Right lobe of liver (tissue), 6 donors: ENCODE measurements at regions not wholly inside any gene's neighbourhood (a gene's known extent, or its start where the extent isn't known, plus 50 kb on each side); places are given as distances from the start of the nearest gene placed in this dataset.
A peak's percentile ranks its signal among the peaks of the same experiment; 100 is the strongest.

Experiments
- ATAC-seq, 4 donors: fragments of 200-7000 bp; cut with Tn5 transposase; one replicate each; pipeline ENCODE4 v1.9.1; 2020; ENCODE audit warnings: mild to moderate bottlenecking in 4 of 4, moderate library complexity in 4 of 4
- DNase-seq, 3 donors: peaks; one replicate each; pipeline ENCODE4 v3.0.0-alpha.2; 2020
- H3K27ac ChIP-seq, 3 donors: fragments of 200-600 bp; one replicate each; pipeline ENCODE4 v1.8.0; 2022
- H3K27me3 ChIP-seq, 2 donors: fragments of 200-600 bp; one replicate each; pipeline ENCODE4 v1.8.0; 2022
- H3K36me3 ChIP-seq, 4 donors: fragments of 200-600 bp; sonication (generic) in 1 of 4; one replicate each; pipeline versions ENCODE4 v1.5.1 to v1.8.0; 2017 to 2022; ENCODE audit warnings: control low read depth in 1 of 4
- H3K4me1 ChIP-seq, 4 donors: fragments of 200-600 bp; sonication (generic) in 1 of 4; one replicate each; pipeline versions ENCODE4 v1.5.1 to v1.8.0; 2017 to 2022; ENCODE audit warnings: control low read depth in 1 of 4
- H3K4me3 ChIP-seq, 3 donors: fragments of 200-600 bp; one replicate each; pipeline ENCODE4 v1.8.0; 2022
- H3K9me3 ChIP-seq, 4 donors: fragments of 200-600 bp; sonication (generic) in 1 of 4; one replicate each; pipeline versions ENCODE4 v1.5.1 to v1.8.0; 2017 to 2022; ENCODE audit warnings: control low read depth in 1 of 4
- CTCF ChIP-seq, 4 donors: fragments of 200-600 bp in 3 of 4; fragments of 450-650 bp in 1 of 4; IDR thresholded peaks; one replicate each; pipeline versions ENCODE4 v1.5.1 to v1.8.0; 2016 to 2022; ENCODE audit warnings: antibody characterized with exemption in 4 of 4, mild to moderate bottlenecking in 2 of 4
- POLR2A ChIP-seq: fragments of 450-650 bp; IDR thresholded peaks from one replicate; pipeline ENCODE4 v1.6.1; 2017; ENCODE audit warnings: antibody characterized with exemption, mild to moderate bottlenecking
- WGBS: methylation state at CpG from one replicate; pipeline ENCODE4 v1.1.6; 2018; ENCODE audit warnings: low coverage, low lambda C conversion rate; ENCODE audit not compliant: insufficient coverage; ENCODE audit errors: missing lambda C conversion rate; 5-methylcytosine and 5-hydroxymethylcytosine counted together
- intact Hi-C, 2 donors: fragments of 100-400 bp; cut with DNase I; formaldehyde crosslinking; loops; one replicate each; pipeline versions ENCODE4 v1.11.2 to v1.14.1; 2022
- donor health status: DM: no; HTN: yes; CAD: no.
- donor health status: DM: no; HTN: no; CAD: no.
- donor health status: DM: no; HTN: no; CAD: no.
- donor health status: DM: no; HTN: yes; CAD: no.
- donor health status: DM: no; HTN: yes; CAD: no.

- TF ChIP-seq POLR2A: no peak
- TF ChIP-seq CTCF (IDR thresholded peaks at IDR 0.05): no peak
- 50% methylated on average over 3 of the region's 3 CpGs for WGBS
- ATAC-seq (peak in 2 of 4 donors; percentile 26 to 29), DNase-seq (no peak)
- H3K36me3 ChIP-seq: no peaks in the 10 kb centered on the region
- H3K27ac ChIP-seq: no peak overlapping the region
- no peaks in the 10 kb centered on the region for H3K9me3 ChIP-seq
- no peaks in the 10 kb centered on the region for H3K27me3 ChIP-seq
- H3K4me3 ChIP-seq: no peak overlapping the region
- intact Hi-C loops: no loop called here
- no peaks in the 10 kb centered on the region for H3K4me1 ChIP-seq
Measured at GRCh38 chr4:104969394-104970082, 177.1 kb upstream of the TET2 start.

- Histone ChIP-seq H3K36me3 (no peaks in the 10 kb centered on the region), H3K27ac (no peak overlapping the region), H3K27me3 (no peaks in the 10 kb centered on the region), H3K4me1 (no peaks in the 10 kb centered on the region), H3K4me3 (no peak overlapping the region), H3K9me3 (no peaks in the 10 kb centered on the region)
- no peak for ATAC-seq
- no peak for DNase-seq
- intact Hi-C loops: no loop called here
- no peak for TF ChIP-seq POLR2A
- no peak for TF ChIP-seq CTCF (IDR thresholded peaks at IDR 0.05)
- 82% methylated on average over 2 of the region's 2 CpGs for WGBS
Measured at GRCh38 chr4:104971462-104971861, 175.2 kb upstream of the TET2 start.

- no peak for ATAC-seq
- intact Hi-C loops: no loop called here
- Histone ChIP-seq H3K27ac (no peak overlapping the region), H3K4me1 (no peaks in the 10 kb centered on the region), H3K27me3 (no peaks in the 10 kb centered on the region), H3K4me3 (no peak overlapping the region), H3K9me3 (no peaks in the 10 kb centered on the region), H3K36me3 (no peaks in the 10 kb centered on the region)
- no peak for DNase-seq
- TF ChIP-seq CTCF (IDR thresholded peaks at IDR 0.05): no peak
- no peak for TF ChIP-seq POLR2A
- 29% methylated on average over 2 of the region's 2 CpGs for WGBS
Measured at GRCh38 chr4:104973708-104974107, 173.0 kb upstream of the TET2 start.

GRCh38 chr4:104975617-104976016 is 171.1 kb upstream of the TET2 start:
- no CpG with 5 or more reads among the region's 1 CpG for WGBS
- H3K4me1 ChIP-seq: no peaks in the 10 kb centered on the region
- no peaks in the 10 kb centered on the region for H3K9me3 ChIP-seq
- H3K36me3 ChIP-seq: no peaks in the 10 kb centered on the region
- H3K27ac ChIP-seq: no peak overlapping the region
- no peak for TF ChIP-seq POLR2A
- TF ChIP-seq CTCF (IDR thresholded peaks at IDR 0.05): no peak
- no peaks in the 10 kb centered on the region for H3K27me3 ChIP-seq
- H3K4me3 ChIP-seq: no peak overlapping the region
- DNase-seq (no peak), ATAC-seq (no peak)
- intact Hi-C loops: no loop called here
